Fibroblast of lung (primary cell): ENCODE measurements at regions not wholly inside any gene's neighbourhood (a gene's known extent, or its start where the extent isn't known, plus 50 kb on each side); places are given as distances from the start of the nearest gene placed in this dataset.

Experiments used
- EZH2 ChIP-seq: IDR thresholded peaks from 2 replicates; pipeline ENCODE4 v1.5.1; 2012; ENCODE audit warnings: low read length, control low read depth, mild to moderate bottlenecking; ENCODE audit errors: missing control alignments
- TF ChIP-seq, protein P1 (sequence below), 2 donors: IDR thresholded peaks in 1 of 2; conservative IDR thresholded peaks in 1 of 2; 1 replicate in 1 of 2; 2 replicates in 1 of 2; pipeline ENCODE4 v1.5.1; 2011 to 2012; ENCODE audit warnings: low read length in 2 of 2, control low read depth in 1 of 2, inconsistent platforms in 1 of 2, low read depth in 1 of 2, mild to moderate bottlenecking in 1 of 2

DNA sequence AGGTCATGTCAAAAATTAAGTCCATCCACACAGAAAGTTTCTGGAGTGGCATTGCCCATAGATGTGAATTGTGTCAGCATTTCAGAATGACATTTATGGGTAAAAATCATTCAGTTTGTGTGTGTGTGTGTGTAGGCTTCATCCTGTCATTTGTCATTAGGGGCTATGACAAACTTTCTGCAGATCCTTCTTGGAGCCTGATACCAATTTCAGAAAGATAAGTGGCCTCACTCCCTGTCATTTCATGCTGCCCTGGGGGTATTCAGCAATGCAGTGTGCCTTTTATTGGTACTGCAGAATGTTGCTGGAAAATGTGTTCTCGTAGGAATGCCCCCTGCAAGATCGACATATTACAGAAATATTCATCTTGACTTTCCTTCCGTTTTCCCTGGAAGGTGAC lies 659.7 kb downstream of the NLGN4X start:
- TF ChIP-seq, protein P1, sequence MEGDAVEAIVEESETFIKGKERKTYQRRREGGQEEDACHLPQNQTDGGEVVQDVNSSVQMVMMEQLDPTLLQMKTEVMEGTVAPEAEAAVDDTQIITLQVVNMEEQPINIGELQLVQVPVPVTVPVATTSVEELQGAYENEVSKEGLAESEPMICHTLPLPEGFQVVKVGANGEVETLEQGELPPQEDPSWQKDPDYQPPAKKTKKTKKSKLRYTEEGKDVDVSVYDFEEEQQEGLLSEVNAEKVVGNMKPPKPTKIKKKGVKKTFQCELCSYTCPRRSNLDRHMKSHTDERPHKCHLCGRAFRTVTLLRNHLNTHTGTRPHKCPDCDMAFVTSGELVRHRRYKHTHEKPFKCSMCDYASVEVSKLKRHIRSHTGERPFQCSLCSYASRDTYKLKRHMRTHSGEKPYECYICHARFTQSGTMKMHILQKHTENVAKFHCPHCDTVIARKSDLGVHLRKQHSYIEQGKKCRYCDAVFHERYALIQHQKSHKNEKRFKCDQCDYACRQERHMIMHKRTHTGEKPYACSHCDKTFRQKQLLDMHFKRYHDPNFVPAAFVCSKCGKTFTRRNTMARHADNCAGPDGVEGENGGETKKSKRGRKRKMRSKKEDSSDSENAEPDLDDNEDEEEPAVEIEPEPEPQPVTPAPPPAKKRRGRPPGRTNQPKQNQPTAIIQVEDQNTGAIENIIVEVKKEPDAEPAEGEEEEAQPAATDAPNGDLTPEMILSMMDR (conservative IDR thresholded peaks at IDR 0.05 in 1 of 2, IDR thresholded peaks at IDR 0.05 in 1 of 2; ENCODE audit: low read depth in 1 of 2, low read length in 2 of 2), result no peak
- TF ChIP-seq EZH2, result no peak
